Glutamatergic neuron (in vitro differentiated cells): ENCODE measurements at regions not wholly inside any gene's neighbourhood (a gene's known extent, or its start where the extent isn't known, plus 50 kb on each side); places are given as distances from the start of the nearest gene placed in this dataset.

ENCODE experiments used
- DNase-seq: peaks from one replicate; pipeline ENCODE4 v3.0.0; 2022
- H3K27ac Mint-ChIP-seq: one replicate; pipeline ENCODE4 v1.8.0; 2020; ENCODE audit warnings: mild to moderate bottlenecking, mixed read lengths, inconsistent platforms; ENCODE audit not compliant: unreplicated experiment
- H3K27me3 Mint-ChIP-seq: one replicate; pipeline ENCODE4 v1.8.0; 2020; ENCODE audit warnings: mild to moderate bottlenecking, moderate library complexity, mixed read lengths, inconsistent platforms; ENCODE audit not compliant: unreplicated experiment
- H3K36me3 Mint-ChIP-seq: one replicate; pipeline ENCODE4 v1.8.0; 2020; ENCODE audit warnings: mild to moderate bottlenecking, mixed read lengths, inconsistent platforms; ENCODE audit not compliant: unreplicated experiment
- H3K4me1 Mint-ChIP-seq: one replicate; pipeline ENCODE4 v1.8.0; 2020; ENCODE audit warnings: mild to moderate bottlenecking, low read depth, mixed read lengths, inconsistent platforms; ENCODE audit not compliant: unreplicated experiment
- H3K4me3 Mint-ChIP-seq: one replicate; pipeline ENCODE4 v1.8.0; 2020; ENCODE audit warnings: mild to moderate bottlenecking, mixed read lengths, inconsistent platforms; ENCODE audit not compliant: unreplicated experiment
- H3K9me3 Mint-ChIP-seq: one replicate; pipeline ENCODE4 v1.8.0; 2020; ENCODE audit warnings: mild to moderate bottlenecking, moderate library complexity, mixed read lengths, inconsistent platforms; ENCODE audit not compliant: unreplicated experiment
- TF ChIP-seq, protein P1 (sequence below): fragments of 200-600 bp; sonication (generic); IDR thresholded peaks from one replicate; pipeline ENCODE4 v1.5.0; 2021; ENCODE audit not compliant: partially characterized antibody, unreplicated experiment

DNA sequence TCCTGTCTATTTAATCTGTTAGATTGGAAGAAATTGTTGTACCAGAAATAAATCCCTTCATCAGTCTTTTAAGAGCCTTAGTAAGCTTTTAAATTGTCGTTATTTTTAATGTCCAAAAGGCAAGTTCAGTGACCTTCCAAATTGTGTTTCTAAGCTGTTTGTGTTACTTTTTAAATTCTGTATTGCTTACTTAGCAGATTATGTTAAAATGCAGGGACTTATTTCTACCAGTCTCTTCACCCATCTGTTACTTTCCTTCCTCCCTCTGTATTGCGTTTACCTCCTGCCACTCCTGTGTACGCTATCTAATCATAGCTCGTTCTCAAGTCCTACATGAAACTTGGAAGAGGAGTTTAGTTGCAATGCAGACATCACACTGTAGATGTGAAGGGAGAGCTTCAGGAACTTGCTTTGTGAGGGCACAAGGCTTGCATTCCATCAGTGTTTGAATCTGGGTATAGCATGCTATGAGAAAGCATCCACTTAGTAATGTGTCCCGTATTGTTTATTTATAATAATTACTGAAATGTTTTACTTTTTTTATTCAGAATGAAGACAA lies 406.5 kb upstream of the RGS6 start:
- Mint-ChIP-seq H3K27ac (no peak overlapping the region), H3K9me3 (no peaks in the 10 kb centered on the region), H3K36me3 (no peaks in the 10 kb centered on the region), H3K27me3 (no peaks in the 10 kb centered on the region), H3K4me1 (peaks cover 15% of the 10 kb centered on the region), H3K4me3 (no peak overlapping the region)
- no peak for DNase-seq
- TF ChIP-seq, protein P1, sequence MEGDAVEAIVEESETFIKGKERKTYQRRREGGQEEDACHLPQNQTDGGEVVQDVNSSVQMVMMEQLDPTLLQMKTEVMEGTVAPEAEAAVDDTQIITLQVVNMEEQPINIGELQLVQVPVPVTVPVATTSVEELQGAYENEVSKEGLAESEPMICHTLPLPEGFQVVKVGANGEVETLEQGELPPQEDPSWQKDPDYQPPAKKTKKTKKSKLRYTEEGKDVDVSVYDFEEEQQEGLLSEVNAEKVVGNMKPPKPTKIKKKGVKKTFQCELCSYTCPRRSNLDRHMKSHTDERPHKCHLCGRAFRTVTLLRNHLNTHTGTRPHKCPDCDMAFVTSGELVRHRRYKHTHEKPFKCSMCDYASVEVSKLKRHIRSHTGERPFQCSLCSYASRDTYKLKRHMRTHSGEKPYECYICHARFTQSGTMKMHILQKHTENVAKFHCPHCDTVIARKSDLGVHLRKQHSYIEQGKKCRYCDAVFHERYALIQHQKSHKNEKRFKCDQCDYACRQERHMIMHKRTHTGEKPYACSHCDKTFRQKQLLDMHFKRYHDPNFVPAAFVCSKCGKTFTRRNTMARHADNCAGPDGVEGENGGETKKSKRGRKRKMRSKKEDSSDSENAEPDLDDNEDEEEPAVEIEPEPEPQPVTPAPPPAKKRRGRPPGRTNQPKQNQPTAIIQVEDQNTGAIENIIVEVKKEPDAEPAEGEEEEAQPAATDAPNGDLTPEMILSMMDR = no peak

- DNase-seq = no peak
- Mint-ChIP-seq H3K4me3 (no peak overlapping the region), H3K36me3 (no peaks in the 10 kb centered on the region), H3K4me1 (peaks cover 18% of the 10 kb centered on the region), H3K27me3 (no peaks in the 10 kb centered on the region), H3K9me3 (no peaks in the 10 kb centered on the region), H3K27ac (no peak overlapping the region)
- TF ChIP-seq, protein P1 = no peak
Observed at GRCh38 chr14:71526388-71526787, 405.8 kb upstream of the RGS6 start.

GRCh38 chr14:71527838-71528237 lies 404.4 kb upstream of the RGS6 start:
- Mint-ChIP-seq H3K4me3 (no peak overlapping the region), H3K4me1 (peaks cover 24% of the 10 kb centered on the region), H3K27me3 (no peaks in the 10 kb centered on the region), H3K36me3 (no peaks in the 10 kb centered on the region), H3K27ac (no peak overlapping the region), H3K9me3 (no peaks in the 10 kb centered on the region)
- DNase-seq = no peak
- TF ChIP-seq, protein P1 = no peak

- peak overlapping the region; percentile 47 for H3K4me3 Mint-ChIP-seq
- H3K27me3 Mint-ChIP-seq = no peaks in the 10 kb centered on the region
- no peaks in the 10 kb centered on the region for H3K9me3 Mint-ChIP-seq
- peak overlapping the region; percentile 88 for H3K27ac Mint-ChIP-seq
- DNase-seq = peak; percentile 20
- TF ChIP-seq, protein P1 = no peak
- H3K4me1 Mint-ChIP-seq = peaks cover 24% of the 10 kb centered on the region
- no peaks in the 10 kb centered on the region for H3K36me3 Mint-ChIP-seq
Observed at GRCh38 chr14:71529848-71530247, 402.4 kb upstream of the RGS6 start.

GRCh38 chr14:71532344-71532743 lies 399.9 kb upstream of the RGS6 start:
- H3K27me3 Mint-ChIP-seq = no peaks in the 10 kb centered on the region
- TF ChIP-seq, protein P1 = no peak
- no peaks in the 10 kb centered on the region for H3K36me3 Mint-ChIP-seq
- DNase-seq = no peak
- no peak overlapping the region for H3K4me3 Mint-ChIP-seq
- no peaks in the 10 kb centered on the region for H3K9me3 Mint-ChIP-seq
- H3K27ac Mint-ChIP-seq = no peak overlapping the region
- H3K4me1 Mint-ChIP-seq = peaks cover 24% of the 10 kb centered on the region
